SK-N-SH treated with all-trans-retinoic acid at 6 μM for 48 hours (cell line): ENCODE measurements at regions not wholly inside any gene's neighbourhood (a gene's known extent, or its start where the extent isn't known, plus 50 kb on each side); places are given as distances from the start of the nearest gene placed in this dataset.

Experiments
- ARNTL ChIP-seq: fragments of 450-650 bp; formaldehyde crosslinking; IDR thresholded peaks from 2 replicates; pipeline ENCODE4 v1.5.0; 2020; ENCODE audit warnings: low read depth, mild to moderate bottlenecking, moderate library complexity, borderline replicate concordance
- CREB5 ChIP-seq: fragments of 250-450 bp; sonication (Bioruptor Pico); IDR thresholded peaks from 2 replicates; pipeline ENCODE4 v1.5.1; 2020; ENCODE audit warnings: low read depth, mild to moderate bottlenecking, moderate library complexity
- GLIS3 ChIP-seq: fragments of 250-450 bp; sonication (Bioruptor Pico); IDR thresholded peaks from 2 replicates; pipeline ENCODE4 v1.5.0; 2020; ENCODE audit warnings: mild to moderate bottlenecking, moderate library complexity
- ISL1 ChIP-seq: fragments of 250-450 bp; sonication (Bioruptor Pico); IDR thresholded peaks from 2 replicates; pipeline ENCODE4 v2.1.2; 2022; ENCODE audit warnings: mild to moderate bottlenecking, moderate library complexity
- RARB ChIP-seq: fragments of 250-450 bp; sonication (Bioruptor Pico); IDR thresholded peaks from 2 replicates; pipeline ENCODE4 v1.8.0; 2021; ENCODE audit warnings: mild to moderate bottlenecking, moderate library complexity
- TCF4 ChIP-seq: fragments of 250-450 bp; sonication (Bioruptor Pico); IDR thresholded peaks from 2 replicates; pipeline ENCODE4 v1.8.0; 2021; ENCODE audit warnings: mild to moderate bottlenecking, moderate library complexity, borderline replicate concordance
- ZC3H10 ChIP-seq: fragments of 250-450 bp; sonication (Bioruptor Pico); IDR thresholded peaks from 2 replicates; pipeline ENCODE4 v1.5.1; 2021; ENCODE audit warnings: mild to moderate bottlenecking, moderate library complexity
- ZFP3 ChIP-seq: fragments of 250-450 bp; sonication (Bioruptor Pico); IDR thresholded peaks from 2 replicates; pipeline ENCODE4 v1.5.0; 2020; ENCODE audit warnings: mild to moderate bottlenecking, moderate library complexity
- ZFP30 ChIP-seq: fragments of 450-650 bp; formaldehyde crosslinking; IDR thresholded peaks from 2 replicates; pipeline ENCODE4 v1.5.0; 2022; ENCODE audit warnings: mild to moderate bottlenecking, moderate library complexity
- ZNF565 ChIP-seq: fragments of 450-650 bp; formaldehyde crosslinking; conservative IDR thresholded peaks from 2 replicates; pipeline ENCODE4 v1.5.0; 2020; ENCODE audit warnings: low read depth, mild to moderate bottlenecking, moderate library complexity
- ZNF70 ChIP-seq: fragments of 450-650 bp; formaldehyde crosslinking; IDR thresholded peaks from 2 replicates; pipeline ENCODE4 v1.5.0; 2020; ENCODE audit warnings: mild to moderate bottlenecking, moderate library complexity
- ZNF8 ChIP-seq: fragments of 450-650 bp; formaldehyde crosslinking; IDR thresholded peaks from 2 replicates; pipeline ENCODE4 v1.5.0; 2020; ENCODE audit warnings: mild to moderate bottlenecking, moderate library complexity

- no peak for TF ChIP-seq ZNF565
- no peak for TF ChIP-seq TCF4 (CRISPR knock-in tag)
- no peak for TF ChIP-seq ISL1
- TF ChIP-seq ZC3H10 (CRISPR knock-in tag) = no peak
- no peak for TF ChIP-seq RARB (CRISPR knock-in tag)
- no peak for TF ChIP-seq ZFP30 (CRISPR knock-in tag)
- TF ChIP-seq GLIS3 (CRISPR knock-in tag) = no peak
- TF ChIP-seq ARNTL (CRISPR knock-in tag) = no peak
- no peak for TF ChIP-seq CREB5 (CRISPR knock-in tag)
- no peak for TF ChIP-seq ZNF8 (CRISPR knock-in tag)
- TF ChIP-seq ZNF70 (CRISPR knock-in tag) = no peak
- no peak for TF ChIP-seq ZFP3
Observed at GRCh38 chr2:139828011-139828410, 1047.8 kb upstream of the NXPH2 start.
